ENCODE measurements at regions not wholly inside any gene's neighbourhood (a gene's known extent, or its start where the extent isn't known, plus 50 kb on each side); places are given as distances from the start of the nearest gene placed in this dataset.

DNA sequence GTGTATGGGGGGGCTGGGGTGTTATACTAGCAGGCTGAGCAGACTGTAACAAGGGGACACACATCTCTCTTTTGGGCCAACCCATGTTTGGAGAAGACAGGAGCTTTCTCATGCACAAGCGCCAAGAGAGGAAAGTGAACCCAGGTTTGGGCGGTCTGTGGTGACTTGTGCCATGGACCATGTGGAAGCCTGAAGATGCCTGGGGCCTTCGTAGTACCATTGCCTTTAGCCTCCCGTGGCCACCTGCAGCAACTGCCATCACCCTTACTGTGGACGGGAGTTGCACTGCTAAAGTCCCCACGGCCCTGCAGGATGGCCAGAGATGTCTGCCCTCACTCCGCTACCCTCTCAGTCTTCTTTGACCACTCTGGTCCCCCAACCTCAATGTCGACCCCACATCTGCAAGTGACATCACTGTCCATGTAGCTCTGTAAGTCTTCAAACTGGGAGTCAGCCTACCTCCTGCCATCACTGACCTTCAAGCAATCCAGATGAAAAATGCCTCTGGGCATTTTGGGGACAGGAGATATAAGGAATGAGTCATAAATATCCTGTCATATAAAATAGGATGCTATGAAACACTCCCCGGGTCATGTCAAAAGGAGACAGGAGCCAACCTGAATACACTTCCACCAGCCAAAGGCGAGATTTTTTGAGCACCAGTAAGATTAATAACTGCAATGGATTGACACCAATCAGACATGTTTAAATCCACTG lies 74.7 kb upstream of the C15orf39 start:
- in situ Hi-C loops (cut with MboI; ENCODE audit: low pct_unique_long_range_greater_than_20kb, low sequenced_read_pairs): no loop called here
- no peak for DNase-seq

- no peak for DNase-seq
- in situ Hi-C loops (cut with MboI; ENCODE audit: low pct_unique_long_range_greater_than_20kb, low sequenced_read_pairs): no loop called here
These were observed 71.9 kb upstream of the C15orf39 start for GRCh38 chr15:75129788-75130187.

- in situ Hi-C loops (cut with MboI; ENCODE audit: low pct_unique_long_range_greater_than_20kb, low sequenced_read_pairs): no loop called here
- no peak for DNase-seq
These were observed 70.4 kb upstream of the C15orf39 start for GRCh38 chr15:75131269-75131643.

- in situ Hi-C loops (cut with MboI; ENCODE audit: low pct_unique_long_range_greater_than_20kb, low sequenced_read_pairs): no loop called here
These were observed 66.9 kb upstream of the C15orf39 start for GRCh38 chr15:75134748-75135147.

DNA sequence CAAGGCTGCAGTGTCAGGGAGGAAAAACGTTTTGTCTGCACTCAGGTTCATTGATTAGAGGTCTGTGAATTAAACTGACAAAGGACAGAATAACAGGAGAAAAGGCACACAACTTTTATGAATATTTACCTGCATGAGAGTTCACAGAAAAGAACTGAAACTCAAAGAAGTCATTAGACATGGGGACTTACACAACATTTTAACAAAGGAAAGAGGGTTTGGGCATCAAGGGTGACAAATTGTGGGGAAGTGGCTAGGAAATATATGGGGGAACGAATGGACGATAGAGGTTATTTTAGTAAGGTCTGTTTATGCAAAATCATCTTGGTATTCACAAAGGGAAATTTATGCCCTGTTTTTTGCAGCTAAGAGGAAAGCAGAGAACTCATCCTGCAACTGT lies 65.6 kb upstream of the C15orf39 start:
- DNase-seq: no peak
- in situ Hi-C loops (cut with MboI; ENCODE audit: low pct_unique_long_range_greater_than_20kb, low sequenced_read_pairs): no loop called here

More at GRCh38 chr15:75134748-75135147, 66.9 kb upstream of the C15orf39 start:
- no peak for DNase-seq

- in situ Hi-C loops (cut with MboI; ENCODE audit: low pct_unique_long_range_greater_than_20kb, low sequenced_read_pairs): no loop called here
- no peak for DNase-seq
These were observed 64.9 kb upstream of the C15orf39 start for GRCh38 chr15:75136758-75137157.

DNA sequence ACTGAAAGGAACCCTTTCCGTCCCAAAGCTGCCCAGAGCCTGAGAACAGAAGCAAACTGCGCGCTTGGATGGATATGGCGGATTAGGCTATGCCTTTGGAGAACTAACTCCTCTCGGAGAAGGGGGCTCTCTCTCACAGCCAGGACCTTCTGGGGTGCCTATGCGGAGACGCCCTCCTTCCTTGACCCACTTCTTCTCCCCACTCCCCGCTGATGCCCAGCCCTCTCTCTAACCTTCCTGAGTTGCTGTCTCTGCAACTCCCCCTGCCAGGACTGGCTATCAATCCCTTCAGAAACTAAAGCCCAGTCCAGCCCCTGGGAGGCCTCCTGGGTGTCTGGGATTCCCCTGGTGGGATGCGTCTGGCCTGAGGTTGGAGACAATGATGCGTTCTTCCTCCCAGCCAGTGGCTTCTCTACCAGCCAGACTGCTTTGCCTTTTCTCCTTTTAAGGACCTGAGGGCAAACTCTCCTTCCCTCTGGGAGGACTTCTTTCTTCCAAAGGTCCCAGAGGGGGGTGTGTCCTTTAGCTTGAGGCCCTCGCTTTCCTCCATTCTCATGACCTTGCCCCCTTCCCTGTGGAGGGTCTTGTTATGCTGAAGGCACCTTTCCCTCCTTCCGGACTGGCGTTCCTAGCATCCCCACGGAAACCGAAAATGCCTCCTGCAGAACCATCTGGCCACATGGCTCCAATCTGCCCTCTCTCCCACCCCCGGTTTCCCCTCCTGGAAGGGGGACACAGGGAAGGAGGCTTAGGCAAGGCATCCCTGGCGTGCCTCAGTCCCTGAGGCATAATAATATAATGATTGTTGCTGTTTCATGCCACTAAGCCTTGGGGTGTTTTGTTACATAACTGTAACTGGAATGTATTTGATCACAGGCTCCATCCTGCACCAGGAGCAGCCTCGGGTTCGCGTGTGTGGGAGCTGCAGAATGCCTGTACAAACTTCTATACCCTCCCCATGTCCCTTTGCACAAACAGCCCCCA lies 63.4 kb upstream of the C15orf39 start:
- no peak for DNase-seq
- in situ Hi-C loops (cut with MboI; ENCODE audit: low pct_unique_long_range_greater_than_20kb, low sequenced_read_pairs): no loop called here

DNA sequence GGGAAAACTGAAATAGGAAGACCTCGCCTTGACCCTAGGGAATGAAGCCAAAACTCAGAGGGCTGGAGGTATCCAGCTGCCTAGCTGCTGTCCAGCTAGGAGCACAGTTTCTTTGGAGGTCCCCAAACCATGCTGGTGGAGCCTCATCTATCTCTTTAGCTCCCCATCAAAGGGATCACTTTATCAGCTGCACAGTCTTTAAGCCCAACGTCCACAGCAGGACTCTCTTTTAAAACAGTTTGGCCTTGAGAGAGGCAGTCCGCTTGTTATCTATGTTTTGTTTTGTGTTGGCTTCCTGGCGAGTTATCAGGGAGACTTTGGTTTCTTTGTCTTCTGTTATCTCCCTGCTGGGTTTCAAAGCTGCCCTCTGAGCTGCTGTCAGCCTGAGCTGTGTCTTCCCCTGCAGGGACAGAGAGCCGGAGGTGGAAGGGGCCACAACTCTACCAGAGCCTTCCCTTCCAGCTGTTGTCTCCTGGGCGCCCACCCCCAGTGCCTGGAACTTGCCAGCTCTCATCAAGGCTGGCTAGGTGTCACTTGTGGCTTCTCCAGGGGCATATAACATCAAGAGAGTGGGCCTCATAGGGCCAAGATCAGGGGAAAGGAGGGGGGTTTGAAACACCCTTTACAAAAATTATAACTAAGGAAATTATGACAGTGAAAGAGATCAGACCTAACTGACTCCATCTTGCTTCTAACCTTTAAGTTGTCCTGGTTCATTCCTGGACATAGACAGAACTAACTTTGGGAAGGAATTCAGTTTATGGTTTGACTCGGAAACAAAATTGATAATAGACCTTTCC lies 61.4 kb upstream of the C15orf39 start:
- DNase-seq: no peak
- in situ Hi-C loops (cut with MboI; ENCODE audit: low pct_unique_long_range_greater_than_20kb, low sequenced_read_pairs): no loop called here

- in situ Hi-C loops (cut with MboI; ENCODE audit: low pct_unique_long_range_greater_than_20kb, low sequenced_read_pairs): no loop called here
These were observed 59.2 kb upstream of the C15orf39 start for GRCh38 chr15:75142499-75142898.

GRCh38 chr15:75143738-75144334 lies 57.8 kb upstream of the C15orf39 start:
- in situ Hi-C loops (cut with MboI; ENCODE audit: low pct_unique_long_range_greater_than_20kb, low sequenced_read_pairs): no loop called here

More at GRCh38 chr15:75142499-75142898, 59.2 kb upstream of the C15orf39 start:
- DNase-seq: no peak

DNA sequence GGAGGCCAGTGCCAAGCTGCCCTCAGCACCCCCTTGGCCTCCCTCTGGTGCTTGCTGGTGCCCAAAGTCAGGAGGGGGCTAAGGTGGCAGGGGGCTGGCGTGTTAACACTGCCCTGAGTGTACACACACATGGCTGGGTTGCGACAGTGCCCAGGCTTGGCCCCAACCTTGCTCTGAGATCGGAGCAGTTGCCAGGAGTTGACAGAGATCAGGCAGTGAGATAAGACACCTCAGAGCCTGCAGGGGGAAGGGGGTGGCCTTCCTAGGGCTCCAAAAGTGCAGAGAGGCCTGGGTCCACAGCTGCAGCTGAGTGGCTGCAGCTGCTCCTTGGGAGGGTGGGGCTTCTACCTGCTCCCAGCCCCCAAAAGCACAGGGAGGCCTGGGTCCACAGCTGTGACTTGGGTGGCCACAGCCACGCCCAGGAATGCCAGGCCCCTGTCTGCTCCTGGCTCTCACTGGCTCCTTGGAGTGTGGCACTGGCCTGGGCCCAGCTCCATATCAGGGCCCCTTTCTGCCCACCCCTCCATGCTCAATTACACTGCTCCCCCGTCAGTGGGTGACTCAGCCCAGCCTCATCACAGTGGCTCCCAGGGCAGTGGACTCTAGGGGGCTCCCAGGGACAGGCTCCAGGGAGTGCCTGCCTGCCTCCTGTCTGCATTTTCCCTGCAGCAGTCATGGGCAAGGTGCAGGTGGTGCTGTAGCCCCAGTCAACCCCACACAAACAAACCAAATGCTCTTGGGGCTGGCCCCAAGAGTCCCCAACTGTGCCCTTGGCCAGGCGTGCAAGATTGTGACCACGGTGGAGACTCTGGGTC lies 56.4 kb upstream of the C15orf39 start:
- peak; percentile 64 for DNase-seq

More at GRCh38 chr15:75143738-75144334, 57.8 kb upstream of the C15orf39 start:
- DNase-seq: no peak

GRCh38 chr15:75148280-75148679 lies 53.4 kb upstream of the C15orf39 start:
- in situ Hi-C loops (cut with MboI; ENCODE audit: low pct_unique_long_range_greater_than_20kb, low sequenced_read_pairs): no loop called here
- no peak for DNase-seq

More for the DNA sequence above, 56.4 kb upstream of the C15orf39 start:
- in situ Hi-C loops (cut with MboI; ENCODE audit: low pct_unique_long_range_greater_than_20kb, low sequenced_read_pairs): no loop called here

- no peak for DNase-seq
- in situ Hi-C loops (cut with MboI; ENCODE audit: low pct_unique_long_range_greater_than_20kb, low sequenced_read_pairs): no loop called here
These were observed 51.6 kb upstream of the C15orf39 start for GRCh38 chr15:75149867-75150709.

DNA sequence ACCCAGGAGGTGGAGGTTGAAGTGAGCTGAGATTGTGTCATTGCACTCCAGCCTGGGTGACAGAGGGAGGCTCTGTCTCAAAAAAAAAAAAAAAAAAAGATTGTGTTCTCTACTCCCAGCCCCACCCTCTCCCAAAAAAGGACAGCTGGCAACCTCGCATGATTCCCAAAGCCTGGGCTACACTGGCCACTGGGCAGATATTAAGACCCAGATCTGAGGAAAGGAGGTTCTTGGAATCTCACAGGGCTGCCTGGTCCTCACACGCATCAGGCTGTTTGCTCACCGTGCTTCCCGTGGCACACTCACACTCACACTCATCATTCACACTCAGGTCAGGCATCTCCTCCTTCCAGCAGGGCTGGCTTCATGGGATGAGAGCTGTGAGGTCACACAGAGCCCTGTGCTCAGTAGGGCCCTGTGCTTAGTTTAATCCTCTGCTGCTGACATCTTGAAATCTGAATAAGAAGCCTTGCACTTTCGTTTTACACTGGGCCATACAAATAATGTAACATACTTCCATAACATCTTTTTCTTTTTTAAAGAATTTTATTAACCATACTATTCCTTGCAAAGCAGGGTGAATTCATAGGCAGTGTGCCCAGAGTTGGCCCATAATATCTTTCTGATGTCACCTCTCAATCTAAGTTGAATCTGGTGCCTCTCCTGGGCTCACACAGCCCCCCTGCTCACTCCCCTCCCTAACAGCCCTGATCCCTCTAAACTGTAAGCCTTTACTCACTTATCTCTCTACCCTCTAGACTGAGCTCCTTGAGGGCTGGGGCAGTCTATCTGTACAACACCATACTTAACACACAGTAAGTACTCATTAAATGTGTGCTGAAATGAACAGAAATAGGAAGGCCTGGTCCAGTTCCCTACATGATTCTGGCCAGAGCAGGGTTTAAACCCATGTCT lies 50.2 kb upstream of the C15orf39 start:
- DNase-seq: no peak
- in situ Hi-C loops (cut with MboI; ENCODE audit: low pct_unique_long_range_greater_than_20kb, low sequenced_read_pairs): no loop called here

All from KBM-7 (cell line).